ENCODE measurements at regions not wholly inside any gene's neighbourhood (a gene's known extent, or its start where the extent isn't known, plus 50 kb on each side); places are given as distances from the start of the nearest gene placed in this dataset.

GRCh38 chr2:103740631-103741030 lies 978.8 kb downstream of the TMEM182 start:
- no peaks in the 10 kb centered on the region for H3K36me3 ChIP-seq
- WGBS, 2 donors: 87 to 93% methylated on average over 1 of the region's 1 CpG
- no peak overlapping the region for H3K27ac ChIP-seq
- H3K9me3 ChIP-seq: peaks cover 0 to 3% (median 0%) of the 10 kb centered on the region in 4 donors
- no peak overlapping the region for H3K4me3 ChIP-seq
- TF ChIP-seq, protein P1, sequence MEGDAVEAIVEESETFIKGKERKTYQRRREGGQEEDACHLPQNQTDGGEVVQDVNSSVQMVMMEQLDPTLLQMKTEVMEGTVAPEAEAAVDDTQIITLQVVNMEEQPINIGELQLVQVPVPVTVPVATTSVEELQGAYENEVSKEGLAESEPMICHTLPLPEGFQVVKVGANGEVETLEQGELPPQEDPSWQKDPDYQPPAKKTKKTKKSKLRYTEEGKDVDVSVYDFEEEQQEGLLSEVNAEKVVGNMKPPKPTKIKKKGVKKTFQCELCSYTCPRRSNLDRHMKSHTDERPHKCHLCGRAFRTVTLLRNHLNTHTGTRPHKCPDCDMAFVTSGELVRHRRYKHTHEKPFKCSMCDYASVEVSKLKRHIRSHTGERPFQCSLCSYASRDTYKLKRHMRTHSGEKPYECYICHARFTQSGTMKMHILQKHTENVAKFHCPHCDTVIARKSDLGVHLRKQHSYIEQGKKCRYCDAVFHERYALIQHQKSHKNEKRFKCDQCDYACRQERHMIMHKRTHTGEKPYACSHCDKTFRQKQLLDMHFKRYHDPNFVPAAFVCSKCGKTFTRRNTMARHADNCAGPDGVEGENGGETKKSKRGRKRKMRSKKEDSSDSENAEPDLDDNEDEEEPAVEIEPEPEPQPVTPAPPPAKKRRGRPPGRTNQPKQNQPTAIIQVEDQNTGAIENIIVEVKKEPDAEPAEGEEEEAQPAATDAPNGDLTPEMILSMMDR (IDR thresholded peaks at IDR 0.05): no peak
- TF ChIP-seq POLR2AphosphoS5 (IDR thresholded peaks at IDR 0.05) (no peak), EP300 (IDR thresholded peaks at IDR 0.05) (no peak), POLR2A (IDR thresholded peaks at IDR 0.05) (no peak)
- H3K27me3 ChIP-seq: no peaks in the 10 kb centered on the region
- ATAC-seq (ENCODE audit: low FRiP score in 2 of 2): no peak
- DNase-seq: no peak
- H3K4me1 ChIP-seq: no peaks in the 10 kb centered on the region

- H3K9me3 ChIP-seq: no peaks in the 10 kb centered on the region
- no peak for ATAC-seq (ENCODE audit: low FRiP score in 2 of 2)
- no peak overlapping the region for H3K4me3 ChIP-seq
- TF ChIP-seq EP300 (IDR thresholded peaks at IDR 0.05) (no peak), POLR2A (IDR thresholded peaks at IDR 0.05) (no peak), POLR2AphosphoS5 (IDR thresholded peaks at IDR 0.05) (no peak)
- TF ChIP-seq, protein P1 (IDR thresholded peaks at IDR 0.05): no peak
- H3K27ac ChIP-seq: no peak overlapping the region
- DNase-seq: no peak
- no peaks in the 10 kb centered on the region for H3K27me3 ChIP-seq
- H3K4me1 ChIP-seq: no peaks in the 10 kb centered on the region
- H3K36me3 ChIP-seq: no peaks in the 10 kb centered on the region
These were observed 981.4 kb downstream of the TMEM182 start for GRCh38 chr2:103743195-103743594.

GRCh38 chr2:103754530-103754929 lies 992.7 kb downstream of the TMEM182 start:
- H3K36me3 ChIP-seq: no peaks in the 10 kb centered on the region
- WGBS, 2 donors: 41 to 78% methylated on average over 2 of the region's 2 CpGs

GRCh38 chr2:103773884-103774283 lies 1012.1 kb downstream of the TMEM182 start:
- Histone ChIP-seq H3K27ac (no peak overlapping the region), H3K9me3 (peaks cover 0 to 3% (median 0%) of the 10 kb centered on the region in 4 donors), H3K36me3 (no peaks in the 10 kb centered on the region), H3K4me3 (no peak overlapping the region), H3K27me3 (no peaks in the 10 kb centered on the region), H3K4me1 (no peaks in the 10 kb centered on the region)
- no peak for DNase-seq
- ATAC-seq (ENCODE audit: low FRiP score in 2 of 2): no peak
- 79 to 85% methylated on average over 4 of the region's 4 CpGs for WGBS, 2 donors
- TF ChIP-seq EP300 (IDR thresholded peaks at IDR 0.05): no peak
- TF ChIP-seq POLR2AphosphoS5 (IDR thresholded peaks at IDR 0.05): no peak
- TF ChIP-seq POLR2A (IDR thresholded peaks at IDR 0.05): no peak
- TF ChIP-seq, protein P1 (IDR thresholded peaks at IDR 0.05): no peak

More at GRCh38 chr2:103754530-103754929, 992.7 kb downstream of the TMEM182 start:
- no peak overlapping the region for H3K27ac ChIP-seq
- H3K4me1 ChIP-seq: no peaks in the 10 kb centered on the region
- H3K9me3 ChIP-seq: no peaks in the 10 kb centered on the region
- no peak for TF ChIP-seq POLR2AphosphoS5 (IDR thresholded peaks at IDR 0.05)
- TF ChIP-seq EP300 (IDR thresholded peaks at IDR 0.05): no peak
- TF ChIP-seq, protein P1 (IDR thresholded peaks at IDR 0.05): no peak
- no peak for TF ChIP-seq POLR2A (IDR thresholded peaks at IDR 0.05)
- ATAC-seq (ENCODE audit: low FRiP score in 2 of 2): no peak
- H3K27me3 ChIP-seq: no peaks in the 10 kb centered on the region
- DNase-seq: no peak
- no peak overlapping the region for H3K4me3 ChIP-seq

GRCh38 chr2:103780088-103780702 lies 1018.4 kb downstream of the TMEM182 start:
- no peak for DNase-seq
- Histone ChIP-seq H3K4me1 (no peaks in the 10 kb centered on the region), H3K9me3 (peaks cover 0 to 4% (median 0%) of the 10 kb centered on the region in 4 donors), H3K27ac (no peak overlapping the region), H3K27me3 (no peaks in the 10 kb centered on the region), H3K4me3 (no peak overlapping the region), H3K36me3 (no peaks in the 10 kb centered on the region)
- 80 to 81% methylated on average over 4 of the region's 4 CpGs for WGBS, 2 donors
- ATAC-seq (ENCODE audit: low FRiP score in 2 of 2): no peak
- TF ChIP-seq, protein P1 (IDR thresholded peaks at IDR 0.05): no peak
- TF ChIP-seq POLR2AphosphoS5 (IDR thresholded peaks at IDR 0.05): no peak
- no peak for TF ChIP-seq POLR2A (IDR thresholded peaks at IDR 0.05)
- TF ChIP-seq EP300 (IDR thresholded peaks at IDR 0.05): no peak

All from upper lobe of left lung (tissue), 6 donors.